A549 (cell line): ENCODE measurements at regions not wholly inside any gene's neighbourhood (a gene's known extent, or its start where the extent isn't known, plus 50 kb on each side); places are given as distances from the start of the nearest gene placed in this dataset.

Source experiments
- ATAC-seq, 2 experiments: fragments of 200-7000 bp in 1 of 2; fragments of >200 bp in 1 of 2; cut with Nextera tagmentation in 1 of 2; cut with Tn5 transposase in 1 of 2; 3 replicates each; pipeline versions ENCODE4 v1.8.0 to v1.9.1; 2018 to 2020; ENCODE audit warnings: mild to moderate bottlenecking in 1 of 2, moderate library complexity in 1 of 2
- CTCF ChIA-PET: fragments of 300-600 bp; sonication (Branson Sonifier 250); formaldehyde crosslinking; extraction: SDS; loops from one replicate; lab custom pipeline; 2021; ENCODE audit warnings: antibody characterized with exemption, inconsistent platforms; lab: Yijun Ruan, JAX
- POLR2A ChIA-PET: fragments of 350-600 bp; formaldehyde crosslinking; extraction: SDS; loops from one replicate; lab custom pipeline; 2021; ENCODE audit warnings: antibody characterized with exemption, inconsistent platforms; lab: Yijun Ruan, JAX
- DNase-seq, 2 experiments: peaks; one replicate each; pipeline versions ENCODE4 v3.0.0 to v3.0.0-alpha.2; 2011 to 2016; ENCODE audit warnings: low read depth in 1 of 2, low spot score in 1 of 2
- FAIRE-seq: peaks from 2 replicates; lab custom pipeline; 2011; peaks lifted over from hg19 to GRCh38; lab: Jason Lieb, UNC
- H3K27ac ChIP-seq, 2 experiments: fragments of >200 bp; sonication (Bioruptor Twin); formaldehyde crosslinking; 3 replicates each; pipeline ENCODE4 v1.5.1; 2016 to 2017
- H3K4me1 ChIP-seq: fragments of >200 bp; sonication (Bioruptor Twin); formaldehyde crosslinking; 3 replicates; pipeline ENCODE4 v1.6.1; 2016
- H3K4me2 ChIP-seq: fragments of >200 bp; sonication (Bioruptor Twin); formaldehyde crosslinking; 3 replicates; pipeline ENCODE4 v1.6.1; 2016
- H3K4me3 ChIP-seq: fragments of >200 bp; sonication (Bioruptor Twin); formaldehyde crosslinking; 3 replicates; pipeline ENCODE4 v1.5.1; 2016
- H3K9me3 ChIP-seq: fragments of >200 bp; sonication (Bioruptor Twin); formaldehyde crosslinking; 3 replicates; pipeline ENCODE4 v1.6.1; 2016
- BHLHE40 ChIP-seq: IDR thresholded peaks from 2 replicates; pipeline ENCODE4 v1.6.1; 2012; ENCODE audit warnings: low read depth, low read length, inconsistent platforms
- CHD4 ChIP-seq: fragments of 200-600 bp; sonication (generic); IDR thresholded peaks from 2 replicates; pipeline ENCODE4 v1.6.1; 2016; ENCODE audit warnings: antibody characterized with exemption, mild to moderate bottlenecking, borderline replicate concordance
- EHMT2 ChIP-seq: fragments of 200-600 bp; sonication (generic); IDR thresholded peaks from 2 replicates; pipeline ENCODE4 v1.6.1; 2016; ENCODE audit warnings: antibody characterized with exemption, low read depth, mild to moderate bottlenecking, moderate library complexity
- EP300 ChIP-seq, 2 experiments: fragments of >200 bp; sonication (Bioruptor Twin); formaldehyde crosslinking; IDR thresholded peaks; 2 replicates in 1 of 2; 3 replicates in 1 of 2; pipeline ENCODE4 v1.6.1; 2016 to 2017
- ESRRA ChIP-seq: fragments of 150-350 bp; IDR thresholded peaks from 2 replicates; pipeline ENCODE4 v1.6.1; 2014; ENCODE audit warnings: mild to moderate bottlenecking, low read length, borderline replicate concordance
- FOSL2 ChIP-seq, 2 experiments: fragments of 450-650 bp in 1 of 2; fragments of >200 bp in 1 of 2; sonication (Bioruptor Twin) in 1 of 2; formaldehyde crosslinking; IDR thresholded peaks; 2 replicates each; pipeline versions ENCODE4 v1.5.0 to v1.6.1; 2016 to 2020; ENCODE audit warnings: mild to moderate bottlenecking in 1 of 2, moderate library complexity in 1 of 2
- GATA3 ChIP-seq: IDR thresholded peaks from 2 replicates; pipeline ENCODE4 v1.6.1; 2012; ENCODE audit warnings: borderline replicate concordance
- HDAC2 ChIP-seq: fragments of 200-600 bp; sonication (generic); IDR thresholded peaks from 2 replicates; pipeline ENCODE4 v1.6.1; 2016
- HOXA7 ChIP-seq: fragments of 250-450 bp; sonication (Bioruptor Pico); IDR thresholded peaks from 2 replicates; pipeline ENCODE4 v1.5.0; 2020; ENCODE audit warnings: mild to moderate bottlenecking, moderate library complexity
- HOXB5 ChIP-seq: fragments of 250-450 bp; sonication (Bioruptor Pico); IDR thresholded peaks from 2 replicates; pipeline ENCODE4 v1.5.0; 2020; ENCODE audit warnings: mild to moderate bottlenecking, moderate library complexity
- JUN ChIP-seq, 2 experiments: fragments of >200 bp; sonication (Bioruptor Twin); formaldehyde crosslinking; IDR thresholded peaks; 2 replicates in 1 of 2; 3 replicates in 1 of 2; pipeline ENCODE4 v1.6.1; 2016 to 2017
- KDM1A ChIP-seq: fragments of 200-600 bp; sonication (generic); IDR thresholded peaks from 2 replicates; pipeline ENCODE4 v1.6.1; 2016; ENCODE audit warnings: low read depth, mild to moderate bottlenecking
- MAFK ChIP-seq: fragments of 450-650 bp; IDR thresholded peaks from 2 replicates; pipeline ENCODE4 v1.6.1; 2014; ENCODE audit not compliant: partially characterized antibody
- NPAS2 ChIP-seq: fragments of 250-450 bp; sonication (Bioruptor Pico); IDR thresholded peaks from 2 replicates; pipeline ENCODE4 v1.8.0; 2022; ENCODE audit warnings: mild to moderate bottlenecking, moderate library complexity, borderline replicate concordance
- RCOR1 ChIP-seq: fragments of 150-350 bp; IDR thresholded peaks from 2 replicates; pipeline ENCODE4 v1.6.1; 2014; ENCODE audit warnings: antibody characterized with exemption, low read length, low read depth
- RFX5 ChIP-seq: fragments of 450-650 bp; IDR thresholded peaks from 2 replicates; pipeline ENCODE4 v1.7.1; 2014; ENCODE audit warnings: antibody characterized with exemption, mild to moderate bottlenecking, moderate library complexity
- SMC3 ChIP-seq: fragments of >200 bp; sonication (Bioruptor Twin); formaldehyde crosslinking; IDR thresholded peaks from 3 replicates; pipeline ENCODE4 v1.6.1; 2018; ENCODE audit warnings: inconsistent platforms
- ZSCAN20 ChIP-seq: fragments of 250-450 bp; sonication (Bioruptor Pico); IDR thresholded peaks from 2 replicates; pipeline ENCODE4 v1.8.0; 2022; ENCODE audit warnings: mild to moderate bottlenecking, moderate library complexity
- WGBS: methylation state at CpG from one replicate; pipeline ENCODE4 v1.1.6; 2017; ENCODE audit errors: missing lambda C conversion rate; 5-methylcytosine and 5-hydroxymethylcytosine counted together
- TF ChIP-seq, protein P1 (sequence below): fragments of 250-450 bp; sonication (Bioruptor Pico); IDR thresholded peaks from 2 replicates; pipeline ENCODE4 v1.5.0; 2021; ENCODE audit warnings: mild to moderate bottlenecking, moderate library complexity, borderline replicate concordance
- TF ChIP-seq, protein P2 (sequence below): fragments of 250-450 bp; sonication (Bioruptor Pico); IDR thresholded peaks from 2 replicates; pipeline ENCODE4 v1.5.0; 2020; ENCODE audit warnings: low read depth, mild to moderate bottlenecking, moderate library complexity
- TF ChIP-seq, protein P3 (sequence below): fragments of 150-350 bp; IDR thresholded peaks from 2 replicates; pipeline ENCODE4 v1.6.1; 2014; ENCODE audit warnings: low read depth, mild to moderate bottlenecking, low read length
- TF ChIP-seq, protein P4 (sequence below): IDR thresholded peaks from 2 replicates; pipeline ENCODE4 v1.6.1; 2012
- TF ChIP-seq, protein P5 (sequence below): fragments of >200 bp; sonication (Bioruptor Twin); formaldehyde crosslinking; IDR thresholded peaks from 3 replicates; pipeline ENCODE4 v1.6.1; 2016
- TF ChIP-seq, protein P6 (sequence below): IDR thresholded peaks from 2 replicates; pipeline ENCODE4 v1.6.1; 2012
- TF ChIP-seq, protein P7 (sequence below): fragments of >200 bp; sonication (Bioruptor Twin); formaldehyde crosslinking; IDR thresholded peaks from 2 replicates; pipeline ENCODE4 v1.6.1; 2016
- TF ChIP-seq, protein P8 (sequence below): fragments of 450-650 bp; IDR thresholded peaks from 2 replicates; pipeline ENCODE4 v1.6.1; 2014; ENCODE audit warnings: antibody characterized with exemption

- TF ChIP-seq NPAS2 (no peak), GATA3 (no peak), KDM1A (no peak), JUN (IDR thresholded peaks at IDR 0.05) (no peak), HDAC2 (no peak), CHD4 (no peak), EHMT2 (no peak), ZSCAN20 (CRISPR knock-in tag) (no peak), SMC3 (no peak)
- TF ChIP-seq, protein P1, sequence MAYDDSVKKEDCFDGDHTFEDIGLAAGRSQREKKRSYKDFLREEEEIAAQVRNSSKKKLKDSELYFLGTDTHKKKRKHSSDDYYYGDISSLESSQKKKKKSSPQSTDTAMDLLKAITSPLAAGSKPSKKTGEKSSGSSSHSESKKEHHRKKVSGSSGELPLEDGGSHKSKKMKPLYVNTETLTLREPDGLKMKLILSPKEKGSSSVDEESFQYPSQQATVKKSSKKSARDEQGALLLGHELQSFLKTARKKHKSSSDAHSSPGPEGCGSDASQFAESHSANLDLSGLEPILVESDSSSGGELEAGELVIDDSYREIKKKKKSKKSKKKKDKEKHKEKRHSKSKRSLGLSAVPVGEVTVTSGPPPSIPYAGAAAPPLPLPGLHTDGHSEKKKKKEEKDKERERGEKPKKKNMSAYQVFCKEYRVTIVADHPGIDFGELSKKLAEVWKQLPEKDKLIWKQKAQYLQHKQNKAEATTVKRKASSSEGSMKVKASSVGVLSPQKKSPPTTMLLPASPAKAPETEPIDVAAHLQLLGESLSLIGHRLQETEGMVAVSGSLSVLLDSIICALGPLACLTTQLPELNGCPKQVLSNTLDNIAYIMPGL: no peak
- TF ChIP-seq, protein P2, sequence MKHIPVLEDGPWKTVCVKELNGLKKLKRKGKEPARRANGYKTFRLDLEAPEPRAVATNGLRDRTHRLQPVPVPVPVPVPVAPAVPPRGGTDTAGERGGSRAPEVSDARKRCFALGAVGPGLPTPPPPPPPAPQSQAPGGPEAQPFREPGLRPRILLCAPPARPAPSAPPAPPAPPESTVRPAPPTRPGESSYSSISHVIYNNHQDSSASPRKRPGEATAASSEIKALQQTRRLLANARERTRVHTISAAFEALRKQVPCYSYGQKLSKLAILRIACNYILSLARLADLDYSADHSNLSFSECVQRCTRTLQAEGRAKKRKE: no peak
- TF ChIP-seq, protein P3, sequence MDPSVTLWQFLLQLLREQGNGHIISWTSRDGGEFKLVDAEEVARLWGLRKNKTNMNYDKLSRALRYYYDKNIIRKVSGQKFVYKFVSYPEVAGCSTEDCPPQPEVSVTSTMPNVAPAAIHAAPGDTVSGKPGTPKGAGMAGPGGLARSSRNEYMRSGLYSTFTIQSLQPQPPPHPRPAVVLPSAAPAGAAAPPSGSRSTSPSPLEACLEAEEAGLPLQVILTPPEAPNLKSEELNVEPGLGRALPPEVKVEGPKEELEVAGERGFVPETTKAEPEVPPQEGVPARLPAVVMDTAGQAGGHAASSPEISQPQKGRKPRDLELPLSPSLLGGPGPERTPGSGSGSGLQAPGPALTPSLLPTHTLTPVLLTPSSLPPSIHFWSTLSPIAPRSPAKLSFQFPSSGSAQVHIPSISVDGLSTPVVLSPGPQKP: no peak
- TF ChIP-seq, protein P4, sequence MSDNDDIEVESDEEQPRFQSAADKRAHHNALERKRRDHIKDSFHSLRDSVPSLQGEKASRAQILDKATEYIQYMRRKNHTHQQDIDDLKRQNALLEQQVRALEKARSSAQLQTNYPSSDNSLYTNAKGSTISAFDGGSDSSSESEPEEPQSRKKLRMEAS: no peak
- H3K4me1 ChIP-seq: no peaks in the 10 kb centered on the region
- H3K9me3 ChIP-seq: peaks cover 16% of the 10 kb centered on the region; the same call in 1 of the 3 replicates
- CTCF ChIA-PET: interaction anchor here (1.3 kb wide), 1 partner anchor 10 kb away, joined by 5 read pairs; no protein-coding TSS in a partner anchor
- POLR2A ChIA-PET: no interaction called here
- WGBS: 56% methylated on average over 4 of the region's 4 CpGs
- H3K27ac ChIP-seq: no peak overlapping the region
- no peak for DNase-seq
- H3K4me2 ChIP-seq: no peak overlapping the region
- H3K4me3 ChIP-seq: no peak overlapping the region
- no peak for FAIRE-seq
- no peak for ATAC-seq
These were observed 106.6 kb upstream of the ANKRD55 start for GRCh38 chr5:56339732-56340131.

- peaks cover 26% of the 10 kb centered on the region; the same call in 2 of the 3 replicates for H3K9me3 ChIP-seq
- no peak overlapping the region for H3K4me3 ChIP-seq
- H3K4me2 ChIP-seq: no peak overlapping the region
- DNase-seq (no peak), FAIRE-seq (no peak), ATAC-seq (no peak)
- H3K27ac ChIP-seq: no peak overlapping the region
- CTCF ChIA-PET: interaction anchor here (1.2 kb wide), 1 partner anchor 11 kb away, joined by 4 read pairs; no protein-coding TSS in a partner anchor
- no peaks in the 10 kb centered on the region for H3K4me1 ChIP-seq
- POLR2A ChIA-PET: no interaction called here
- WGBS: 71% methylated on average over 5 of the region's 5 CpGs
- TF ChIP-seq, protein P5, sequence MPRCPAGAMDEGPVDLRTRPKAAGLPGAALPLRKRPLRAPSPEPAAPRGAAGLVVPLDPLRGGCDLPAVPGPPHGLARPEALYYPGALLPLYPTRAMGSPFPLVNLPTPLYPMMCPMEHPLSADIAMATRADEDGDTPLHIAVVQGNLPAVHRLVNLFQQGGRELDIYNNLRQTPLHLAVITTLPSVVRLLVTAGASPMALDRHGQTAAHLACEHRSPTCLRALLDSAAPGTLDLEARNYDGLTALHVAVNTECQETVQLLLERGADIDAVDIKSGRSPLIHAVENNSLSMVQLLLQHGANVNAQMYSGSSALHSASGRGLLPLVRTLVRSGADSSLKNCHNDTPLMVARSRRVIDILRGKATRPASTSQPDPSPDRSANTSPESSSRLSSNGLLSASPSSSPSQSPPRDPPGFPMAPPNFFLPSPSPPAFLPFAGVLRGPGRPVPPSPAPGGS: no peak
- TF ChIP-seq, protein P3: no peak
- no peak for TF ChIP-seq SMC3
- TF ChIP-seq, protein P6, sequence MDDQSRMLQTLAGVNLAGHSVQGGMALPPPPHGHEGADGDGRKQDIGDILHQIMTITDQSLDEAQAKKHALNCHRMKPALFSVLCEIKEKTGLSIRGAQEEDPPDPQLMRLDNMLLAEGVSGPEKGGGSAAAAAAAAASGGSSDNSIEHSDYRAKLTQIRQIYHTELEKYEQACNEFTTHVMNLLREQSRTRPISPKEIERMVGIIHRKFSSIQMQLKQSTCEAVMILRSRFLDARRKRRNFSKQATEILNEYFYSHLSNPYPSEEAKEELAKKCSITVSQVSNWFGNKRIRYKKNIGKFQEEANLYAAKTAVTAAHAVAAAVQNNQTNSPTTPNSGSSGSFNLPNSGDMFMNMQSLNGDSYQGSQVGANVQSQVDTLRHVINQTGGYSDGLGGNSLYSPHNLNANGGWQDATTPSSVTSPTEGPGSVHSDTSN: no peak
- TF ChIP-seq BHLHE40: no peak
- TF ChIP-seq, protein P1: no peak
- TF ChIP-seq MAFK: no peak
- TF ChIP-seq ESRRA: no peak
- TF ChIP-seq FOSL2 (IDR thresholded peaks at IDR 0.05): no peak
- TF ChIP-seq FOSL2 (CRISPR knock-in tag; IDR thresholded peaks at IDR 0.05): no peak
- TF ChIP-seq HOXB5 (CRISPR knock-in tag): no peak
- TF ChIP-seq RFX5: no peak
- TF ChIP-seq, protein P7, sequence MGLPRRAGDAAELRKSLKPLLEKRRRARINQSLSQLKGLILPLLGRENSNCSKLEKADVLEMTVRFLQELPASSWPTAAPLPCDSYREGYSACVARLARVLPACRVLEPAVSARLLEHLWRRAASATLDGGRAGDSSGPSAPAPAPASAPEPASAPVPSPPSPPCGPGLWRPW: no peak
- TF ChIP-seq EP300 (IDR thresholded peaks at IDR 0.05): no peak
- TF ChIP-seq, protein P8, sequence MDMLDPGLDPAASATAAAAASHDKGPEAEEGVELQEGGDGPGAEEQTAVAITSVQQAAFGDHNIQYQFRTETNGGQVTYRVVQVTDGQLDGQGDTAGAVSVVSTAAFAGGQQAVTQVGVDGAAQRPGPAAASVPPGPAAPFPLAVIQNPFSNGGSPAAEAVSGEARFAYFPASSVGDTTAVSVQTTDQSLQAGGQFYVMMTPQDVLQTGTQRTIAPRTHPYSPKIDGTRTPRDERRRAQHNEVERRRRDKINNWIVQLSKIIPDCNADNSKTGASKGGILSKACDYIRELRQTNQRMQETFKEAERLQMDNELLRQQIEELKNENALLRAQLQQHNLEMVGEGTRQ: no peak
- TF ChIP-seq RCOR1: no peak
- no peak for TF ChIP-seq HOXA7
These were observed 104.7 kb upstream of the ANKRD55 start for GRCh38 chr5:56337715-56338319.
